Right atrium auricular region (tissue), 2 donors: ENCODE measurements at regions not wholly inside any gene's neighbourhood (a gene's known extent, or its start where the extent isn't known, plus 50 kb on each side); places are given as distances from the start of the nearest gene placed in this dataset.
"Not testable (repeated sequence)": the region's sequence is repeated elsewhere in the genome, so short reads cannot be mapped to it uniquely, and the experiment has no call there.

Experiments
- DNase-seq: peaks from one replicate; pipeline ENCODE4 v3.0.0-alpha.2; 2019; ENCODE audit warnings: low spot score
- H3K27ac ChIP-seq, 2 donors: fragments of 200-600 bp; sonication (generic); 1 replicate in 1 of 2; 2 replicates in 1 of 2; pipeline ENCODE4 v1.5.1; 2016 to 2019
- H3K27me3 ChIP-seq, 2 donors: fragments of 200-600 bp; sonication (generic); one replicate each; pipeline versions ENCODE4 v1.5.1 to v1.6.0; 2017 to 2019
- H3K36me3 ChIP-seq: fragments of 200-600 bp; sonication (generic); one replicate; pipeline ENCODE4 v1.5.1; 2016
- H3K4me1 ChIP-seq, 2 donors: fragments of 200-600 bp; sonication (generic); one replicate each; pipeline versions ENCODE4 v1.5.1 to v1.6.0; 2017 to 2019
- H3K4me3 ChIP-seq, 2 donors: fragments of 200-600 bp; sonication (generic); 1 replicate in 1 of 2; 2 replicates in 1 of 2; pipeline ENCODE4 v1.5.1; 2017 to 2019; ENCODE audit warnings: mild to moderate bottlenecking in 1 of 2, moderate library complexity in 1 of 2
- H3K9me3 ChIP-seq, 2 donors: fragments of 200-600 bp; sonication (generic); one replicate each; pipeline ENCODE4 v1.5.1; 2019
- CTCF ChIP-seq, 2 donors: fragments of 200-600 bp; sonication (generic); IDR thresholded peaks; one replicate each; pipeline ENCODE4 v1.5.1; 2019; ENCODE audit warnings: antibody characterized with exemption in 2 of 2

DNA sequence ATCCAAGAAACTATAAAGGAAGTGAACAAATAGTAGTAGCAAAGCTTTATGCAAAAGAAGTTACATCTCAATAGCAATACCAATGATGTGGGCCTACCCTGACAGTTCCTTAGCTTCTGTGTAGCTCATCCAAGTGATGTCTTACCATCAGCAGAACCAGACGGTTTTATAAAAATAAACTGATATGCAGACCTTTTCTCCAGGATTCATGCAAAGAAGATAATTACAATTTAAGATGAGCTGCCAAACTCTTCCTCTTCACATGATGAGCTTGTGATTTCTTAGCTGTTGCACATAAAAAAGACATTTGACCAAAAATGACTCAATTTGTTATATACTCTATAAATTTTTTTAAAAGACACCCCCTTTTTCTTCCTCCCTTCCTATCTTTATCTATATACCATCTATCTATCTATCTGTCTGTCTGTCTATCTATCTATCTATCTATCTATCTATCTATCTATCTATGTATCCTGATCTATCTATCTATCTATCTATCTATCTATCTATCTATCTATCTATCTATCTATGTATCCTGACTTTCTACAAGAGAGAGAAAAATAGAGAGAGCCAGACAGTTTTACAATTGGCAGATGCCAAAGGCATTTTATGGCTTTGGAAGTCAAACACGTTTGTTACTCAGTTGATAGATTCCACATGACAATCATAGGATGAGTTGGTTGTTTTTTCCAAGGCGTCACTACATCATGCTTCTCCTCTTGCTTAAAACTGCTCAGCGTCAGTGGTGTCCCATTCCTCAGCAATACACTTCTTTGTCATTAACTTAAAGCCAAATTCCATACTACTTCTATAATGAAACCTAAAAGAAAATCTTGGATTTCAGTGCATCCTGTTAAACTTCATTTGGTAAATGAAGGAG lies 65.9 kb upstream of the ACTR3 start:
- no peak for DNase-seq
- Histone ChIP-seq H3K27me3 (no peaks in the 10 kb centered on the region), H3K36me3 (no peaks in the 10 kb centered on the region), H3K27ac (no peak overlapping the region), H3K4me1 (peaks cover 0 to 4% of the 10 kb centered on the region in 2 donors), H3K4me3 (no peak overlapping the region), H3K9me3 (no peaks in the 10 kb centered on the region)
- TF ChIP-seq CTCF (IDR thresholded peaks at IDR 0.05), result no peak

- TF ChIP-seq CTCF (IDR thresholded peaks at IDR 0.05), result no peak
- Histone ChIP-seq H3K27me3 (no peaks in the 10 kb centered on the region), H3K4me1 (peaks cover 0 to 11% of the 10 kb centered on the region in 2 donors), H3K36me3 (no peaks in the 10 kb centered on the region), H3K9me3 (no peaks in the 10 kb centered on the region), H3K4me3 (no peak overlapping the region), H3K27ac (no peak overlapping the region)
- DNase-seq, result no peak
These were observed 65.8 kb upstream of the SLC35F5 start for GRCh38 chr2:113822087-113822815.

- H3K27me3 ChIP-seq, result no peaks in the 10 kb centered on the region
- no peak for DNase-seq
- no peak for TF ChIP-seq CTCF (IDR thresholded peaks at IDR 0.05)
- no peaks in the 10 kb centered on the region for H3K36me3 ChIP-seq
- H3K4me3 ChIP-seq, result peak overlapping the region; percentile 16 to 27
- peak overlapping the region; percentile 49 to 83 for H3K27ac ChIP-seq
- H3K4me1 ChIP-seq, result peaks cover 0 to 11% of the 10 kb centered on the region in 2 donors
- H3K9me3 ChIP-seq, result no peaks in the 10 kb centered on the region
These were observed 62.0 kb upstream of the SLC35F5 start for GRCh38 chr2:113818382-113818951.

GRCh38 chr2:113813396-113813795 lies 57.0 kb upstream of the SLC35F5 start:
- H3K4me3 ChIP-seq, DNase-seq: not testable (repeated sequence)

DNA sequence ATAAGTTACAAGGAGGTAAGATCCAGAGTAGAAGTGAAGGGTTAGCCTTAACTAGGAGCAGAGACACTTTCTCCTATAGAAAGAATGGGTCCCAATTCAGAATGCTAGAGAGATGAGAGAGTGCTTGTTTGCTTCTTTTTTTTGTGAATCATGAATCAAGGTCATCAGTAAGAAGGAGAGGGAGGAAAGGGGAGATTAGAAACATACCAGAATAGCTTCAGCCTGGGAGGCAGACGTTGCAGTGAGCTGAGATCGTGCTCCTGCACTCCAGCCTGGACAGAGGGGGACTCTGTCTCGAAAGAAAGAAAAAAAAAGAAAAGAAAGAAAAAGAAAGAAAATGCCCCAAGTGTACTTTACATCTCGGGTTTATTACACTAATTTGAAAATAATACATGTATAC lies 55.8 kb upstream of the SLC35F5 start:
- H3K27me3 ChIP-seq, result no peaks in the 10 kb centered on the region
- no peaks in the 10 kb centered on the region for H3K9me3 ChIP-seq
- no peak overlapping the region for H3K27ac ChIP-seq
- no peak overlapping the region for H3K4me3 ChIP-seq
- no peak for DNase-seq
- H3K4me1 ChIP-seq, result no peaks in the 10 kb centered on the region
- no peak for TF ChIP-seq CTCF (IDR thresholded peaks at IDR 0.05)
- no peaks in the 10 kb centered on the region for H3K36me3 ChIP-seq

More at GRCh38 chr2:113813396-113813795, 57.0 kb upstream of the SLC35F5 start:
- not testable (repeated sequence) for H3K27ac ChIP-seq, H3K36me3 ChIP-seq, H3K9me3 ChIP-seq, H3K4me1 ChIP-seq, H3K27me3 ChIP-seq
